Aorta (tissue), 5 donors: ENCODE measurements at regions not wholly inside any gene's neighbourhood (a gene's known extent, or its start where the extent isn't known, plus 50 kb on each side); places are given as distances from the start of the nearest gene placed in this dataset.

Experiments used
- ATAC-seq: fragments of 200-7000 bp; cut with Tn5 transposase; one replicate; pipeline ENCODE4 v1.9.1; 2022; ENCODE audit warnings: moderate library complexity; ENCODE audit not compliant: low FRiP score
- DNase-seq, 2 donors: peaks; one replicate each; pipeline ENCODE4 v3.0.0-alpha.2; 2020
- H3K27ac ChIP-seq, 2 donors: one replicate each; pipeline ENCODE4 v1.5.1; 2013; ENCODE audit warnings: low read length in 2 of 2, mild to moderate bottlenecking in 2 of 2, moderate library complexity in 2 of 2, control low read depth in 1 of 2, inconsistent platforms in 1 of 2, low read depth in 1 of 2
- H3K27me3 ChIP-seq, 2 donors: one replicate each; pipeline ENCODE4 v1.6.1; 2013; ENCODE audit warnings: control low read depth in 1 of 2, low read length in 1 of 2, mild to moderate bottlenecking in 1 of 2, moderate library complexity in 1 of 2; ENCODE audit not compliant: insufficient read depth in 2 of 2, control insufficient read depth in 1 of 2
- H3K36me3 ChIP-seq, 2 donors: one replicate each; pipeline ENCODE4 v1.6.1; 2013; ENCODE audit warnings: control low read depth in 1 of 2, low read length in 1 of 2, mild to moderate bottlenecking in 1 of 2; ENCODE audit not compliant: insufficient read depth in 2 of 2, control insufficient read depth in 1 of 2
- H3K4me1 ChIP-seq, 2 donors: one replicate each; pipeline ENCODE4 v1.6.1; 2013; ENCODE audit warnings: low read length in 2 of 2, control low read depth in 1 of 2, mild to moderate bottlenecking in 1 of 2, moderate library complexity in 1 of 2; ENCODE audit not compliant: insufficient read depth in 2 of 2, control insufficient read depth in 1 of 2
- H3K4me3 ChIP-seq, 2 donors: one replicate each; pipeline ENCODE4 v1.5.1; 2013; ENCODE audit warnings: low read length in 2 of 2, control low read depth in 1 of 2, mild to moderate bottlenecking in 1 of 2
- H3K9me3 ChIP-seq: one replicate; pipeline ENCODE4 v1.6.1; 2013; ENCODE audit warnings: mild to moderate bottlenecking, low read length; ENCODE audit not compliant: control insufficient read depth
- WGBS, 2 donors: extraction: QIAGEN DNeasy Blood & Tissue Kit; methylation state at CpG; one replicate each; pipeline ENCODE4 v1.1.7; 2013; 5-methylcytosine and 5-hydroxymethylcytosine counted together
- intact Hi-C, 2 donors: fragments of 100-400 bp; cut with DNase I; formaldehyde crosslinking; loops; one replicate each; pipeline versions ENCODE4 v1.14.2 to v1.15.0; 2022
- donor health status: healthy with polysubstance abuse.
- donor health status: Bipolar disorder and iron deficiency.
- donor health status: DM: no; HTN: no; CAD: no.
- donor health status: DM: no; HTN: no; CAD: no.
- donor health status: DM: yes; HTN: yes; CAD: no.

GRCh38 chr6:154942770-154943169 is 52.3 kb upstream of the TIAM2 start:
- ATAC-seq (no peak), DNase-seq (no peak)
- H3K9me3 ChIP-seq: no peaks in the 10 kb centered on the region
- no peaks in the 10 kb centered on the region for H3K27me3 ChIP-seq
- H3K36me3 ChIP-seq: peaks cover 0 to 4% of the 10 kb centered on the region in 2 donors
- no peak overlapping the region for H3K4me3 ChIP-seq
- intact Hi-C loops: no loop called here
- no peak overlapping the region for H3K27ac ChIP-seq
- H3K4me1 ChIP-seq: no peaks in the 10 kb centered on the region
- WGBS, 2 donors: 90 to 95% methylated on average over 2 of the region's 2 CpGs

- intact Hi-C loops: no loop called here
- Histone ChIP-seq H3K27ac (no peak overlapping the region), H3K27me3 (no peaks in the 10 kb centered on the region), H3K4me3 (no peak overlapping the region), H3K4me1 (no peaks in the 10 kb centered on the region), H3K36me3 (peaks cover 0 to 4% of the 10 kb centered on the region in 2 donors), H3K9me3 (no peaks in the 10 kb centered on the region)
- ATAC-seq (peak; percentile 26), DNase-seq (no peak)
- 97 to 99% methylated on average over 11 of the region's 11 CpGs for WGBS, 2 donors
Observed at GRCh38 chr6:154945271-154945890, 49.7 kb upstream of the TIAM2 start.
